Esophagus muscularis mucosa (tissue), 4 donors: ENCODE measurements at regions not wholly inside any gene's neighbourhood (a gene's known extent, or its start where the extent isn't known, plus 50 kb on each side); places are given as distances from the start of the nearest gene placed in this dataset.

Source experiments
- DNase-seq: peaks from one replicate; pipeline ENCODE4 v3.0.0-alpha.2; 2017; ENCODE audit errors: extremely low spot score
- H3K27ac ChIP-seq, 4 donors: fragments of 200-600 bp; sonication (generic); replicated peaks in 1 of 4; 1 replicate in 3 of 4; 2 replicates in 1 of 4; pipeline ENCODE4 v1.5.1; 2016 to 2019; ENCODE audit warnings: mild to moderate bottlenecking in 1 of 4
- H3K27me3 ChIP-seq, 4 donors: fragments of 200-600 bp; sonication (generic); one replicate each; pipeline versions ENCODE4 v1.5.1 to v1.6.0; 2016 to 2019
- H3K36me3 ChIP-seq, 4 donors: fragments of 200-600 bp; sonication (generic); one replicate each; pipeline ENCODE4 v1.5.1; 2016 to 2019
- H3K4me1 ChIP-seq, 4 donors: fragments of 200-600 bp; sonication (generic); one replicate each; pipeline ENCODE4 v1.5.1; 2016 to 2019
- H3K4me3 ChIP-seq, 4 donors: fragments of 200-600 bp; sonication (generic); 1 replicate in 2 of 4; 2 replicates in 2 of 4; pipeline ENCODE4 v1.5.1; 2016 to 2019; ENCODE audit warnings: mild to moderate bottlenecking in 4 of 4, moderate library complexity in 1 of 4
- H3K9me3 ChIP-seq, 4 donors: fragments of 200-600 bp; sonication (generic); 1 replicate in 3 of 4; 2 replicates in 1 of 4; pipeline ENCODE4 v1.5.1; 2016 to 2019
- EP300 ChIP-seq: sonication (generic); formaldehyde crosslinking; IDR thresholded peaks from one replicate; pipeline ENCODE4 v1.6.1; 2017; ENCODE audit warnings: antibody characterized with exemption
- POLR2A ChIP-seq: fragments of 450-650 bp; IDR thresholded peaks from one replicate; pipeline ENCODE4 v1.6.1; 2017; ENCODE audit warnings: antibody characterized with exemption, moderate library complexity, mild to moderate bottlenecking, low read depth
- POLR2AphosphoS5 ChIP-seq, 2 donors: sonication (generic); formaldehyde crosslinking; IDR thresholded peaks; one replicate each; pipeline ENCODE4 v1.6.1; 2017; ENCODE audit warnings: antibody characterized with exemption in 2 of 2
- WGBS: methylation state at CpG from one replicate; pipeline ENCODE4 v1.1.5; 2018; 5-methylcytosine and 5-hydroxymethylcytosine counted together
- intact Hi-C: fragments of 100-400 bp; cut with DNase I; formaldehyde crosslinking; loops from one replicate; pipeline ENCODE4 v1.15.1; 2023
- TF ChIP-seq, protein P1 (sequence below), 3 experiments: fragments of 200-600 bp in 2 of 3; fragments of 450-650 bp in 1 of 3; sonication (generic) in 2 of 3; IDR thresholded peaks; one replicate each; pipeline ENCODE4 v1.5.1; 2017 to 2019; ENCODE audit warnings: antibody characterized with exemption in 3 of 3, mild to moderate bottlenecking in 2 of 3, moderate library complexity in 1 of 3

DNA sequence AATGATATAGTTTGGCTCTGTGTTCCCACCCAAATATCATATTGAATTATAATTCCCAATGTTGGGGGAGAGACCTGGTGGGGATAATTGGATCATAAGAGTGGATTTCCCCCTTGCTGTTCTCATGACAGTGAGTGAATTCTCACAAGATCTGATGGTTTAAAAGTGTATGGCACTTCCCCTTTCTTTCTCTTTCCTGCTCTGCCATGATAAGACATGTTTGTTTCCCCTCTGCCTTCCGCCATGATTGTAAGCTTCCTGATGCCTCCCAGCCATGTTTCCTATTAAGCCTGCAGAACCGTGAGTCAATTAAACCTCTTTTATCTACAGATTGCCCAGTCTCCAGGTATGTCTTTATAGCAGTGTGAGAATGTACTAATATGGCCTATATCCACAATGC lies 126.7 kb upstream of the GMNC start:
- H3K27ac ChIP-seq: no peak overlapping the region
- H3K27me3 ChIP-seq: no peaks in the 10 kb centered on the region
- DNase-seq: no peak
- no peaks in the 10 kb centered on the region for H3K4me1 ChIP-seq
- TF ChIP-seq POLR2AphosphoS5 (IDR thresholded peaks at IDR 0.05) (no peak), POLR2A (no peak), EP300 (no peak)
- TF ChIP-seq, protein P1, sequence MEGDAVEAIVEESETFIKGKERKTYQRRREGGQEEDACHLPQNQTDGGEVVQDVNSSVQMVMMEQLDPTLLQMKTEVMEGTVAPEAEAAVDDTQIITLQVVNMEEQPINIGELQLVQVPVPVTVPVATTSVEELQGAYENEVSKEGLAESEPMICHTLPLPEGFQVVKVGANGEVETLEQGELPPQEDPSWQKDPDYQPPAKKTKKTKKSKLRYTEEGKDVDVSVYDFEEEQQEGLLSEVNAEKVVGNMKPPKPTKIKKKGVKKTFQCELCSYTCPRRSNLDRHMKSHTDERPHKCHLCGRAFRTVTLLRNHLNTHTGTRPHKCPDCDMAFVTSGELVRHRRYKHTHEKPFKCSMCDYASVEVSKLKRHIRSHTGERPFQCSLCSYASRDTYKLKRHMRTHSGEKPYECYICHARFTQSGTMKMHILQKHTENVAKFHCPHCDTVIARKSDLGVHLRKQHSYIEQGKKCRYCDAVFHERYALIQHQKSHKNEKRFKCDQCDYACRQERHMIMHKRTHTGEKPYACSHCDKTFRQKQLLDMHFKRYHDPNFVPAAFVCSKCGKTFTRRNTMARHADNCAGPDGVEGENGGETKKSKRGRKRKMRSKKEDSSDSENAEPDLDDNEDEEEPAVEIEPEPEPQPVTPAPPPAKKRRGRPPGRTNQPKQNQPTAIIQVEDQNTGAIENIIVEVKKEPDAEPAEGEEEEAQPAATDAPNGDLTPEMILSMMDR (IDR thresholded peaks at IDR 0.05): no peak
- H3K4me3 ChIP-seq: no peak overlapping the region
- peaks cover 0 to 14% (median 4%) of the 10 kb centered on the region in 4 donors for H3K9me3 ChIP-seq
- intact Hi-C loops: no loop called here
- no peaks in the 10 kb centered on the region for H3K36me3 ChIP-seq
- 82% methylated on average over 2 of the region's 2 CpGs for WGBS

DNA sequence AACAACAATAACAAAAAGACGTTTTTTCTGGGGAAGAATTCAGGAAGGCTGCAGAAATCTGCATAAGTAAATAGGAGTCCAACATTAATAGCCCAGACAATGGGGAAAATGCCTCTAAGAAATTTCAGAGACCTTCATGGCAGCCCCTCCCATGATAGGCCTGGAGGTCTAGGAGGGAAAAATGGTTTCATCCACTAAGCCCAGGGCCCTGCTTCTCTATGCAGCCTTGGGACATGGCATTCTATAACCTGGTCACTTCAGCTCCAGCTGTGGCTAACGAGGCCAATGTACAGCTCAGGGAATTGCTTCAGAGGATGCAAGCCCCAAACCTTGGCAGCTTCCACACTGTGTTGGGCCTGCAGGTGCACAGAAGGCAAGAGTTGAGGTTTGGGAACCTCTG lies 125.6 kb upstream of the GMNC start:
- intact Hi-C loops: no loop called here
- H3K36me3 ChIP-seq: no peaks in the 10 kb centered on the region
- no peak for DNase-seq
- 59% methylated on average over 2 of the region's 2 CpGs for WGBS
- H3K9me3 ChIP-seq: peaks cover 0 to 14% (median 4%) of the 10 kb centered on the region in 4 donors
- H3K27ac ChIP-seq: no peak overlapping the region
- no peak overlapping the region for H3K4me3 ChIP-seq
- H3K4me1 ChIP-seq: no peaks in the 10 kb centered on the region
- no peaks in the 10 kb centered on the region for H3K27me3 ChIP-seq
- TF ChIP-seq EP300 (no peak), POLR2AphosphoS5 (IDR thresholded peaks at IDR 0.05) (no peak)

DNA sequence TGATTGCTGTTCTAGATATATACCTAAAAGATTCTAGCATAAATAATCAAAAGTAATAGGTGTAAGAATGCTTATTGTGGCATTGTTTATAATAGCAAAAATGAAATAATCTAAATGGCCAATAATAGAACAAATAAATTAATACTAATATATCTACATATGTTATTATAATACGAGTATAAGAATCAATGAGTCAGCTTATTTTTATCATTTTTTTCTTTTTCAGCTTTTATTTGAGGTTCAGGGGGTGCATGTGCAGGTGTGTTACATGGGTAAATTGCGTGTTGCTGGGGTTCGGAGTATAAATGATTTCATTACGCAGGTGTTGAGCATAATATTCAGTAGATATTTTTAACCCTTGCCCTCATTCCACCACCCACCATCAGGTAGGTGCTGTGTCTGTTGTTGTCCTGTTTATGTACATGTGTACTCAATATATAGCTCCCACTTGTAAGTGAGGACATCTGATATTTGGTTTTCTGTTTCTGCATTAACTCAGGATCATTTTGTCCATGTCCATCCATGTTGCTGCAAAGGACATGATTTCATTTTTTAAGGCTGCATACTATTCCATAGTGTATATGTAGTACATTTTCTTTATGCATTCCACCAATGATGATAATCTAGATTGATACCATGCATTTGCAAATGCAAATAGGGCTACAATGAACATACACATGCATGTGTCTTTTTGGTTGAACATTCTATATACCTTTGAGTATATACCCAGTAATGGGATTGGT lies 122.2 kb upstream of the GMNC start:
- Histone ChIP-seq H3K27me3 (no peaks in the 10 kb centered on the region), H3K27ac (no peak overlapping the region), H3K9me3 (peaks cover 0 to 14% (median 4%) of the 10 kb centered on the region in 4 donors), H3K36me3 (no peaks in the 10 kb centered on the region), H3K4me3 (no peak overlapping the region), H3K4me1 (no peaks in the 10 kb centered on the region)
- intact Hi-C loops: no loop called here
- 88% methylated on average over 4 of the region's 4 CpGs for WGBS
- TF ChIP-seq EP300 (no peak), POLR2AphosphoS5 (IDR thresholded peaks at IDR 0.05) (no peak), POLR2A (no peak)
- TF ChIP-seq, protein P1 (IDR thresholded peaks at IDR 0.05): no peak
- no peak for DNase-seq

DNA sequence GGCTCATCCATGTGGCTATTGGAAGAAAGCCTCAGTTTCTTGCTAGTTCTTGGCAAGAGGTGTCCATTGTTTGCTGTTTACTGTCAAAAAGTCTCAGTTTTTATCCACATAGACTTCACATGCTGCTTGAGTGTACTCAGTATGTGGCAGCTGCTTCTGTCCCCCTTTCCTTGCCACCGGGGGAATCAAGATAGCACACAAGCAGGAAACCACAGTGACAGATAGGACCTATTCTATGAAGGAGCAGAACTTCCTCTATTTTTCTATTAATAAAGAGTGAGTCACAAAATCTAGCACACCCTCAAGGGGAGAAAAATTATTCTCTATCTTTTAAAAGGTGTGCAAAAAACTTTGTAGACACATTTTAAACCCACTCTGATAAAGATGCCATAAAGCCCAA lies 121.4 kb upstream of the GMNC start:
- Histone ChIP-seq H3K9me3 (peaks cover 0 to 14% (median 4%) of the 10 kb centered on the region in 4 donors), H3K4me1 (no peaks in the 10 kb centered on the region), H3K4me3 (no peak overlapping the region), H3K36me3 (no peaks in the 10 kb centered on the region), H3K27ac (no peak overlapping the region), H3K27me3 (no peaks in the 10 kb centered on the region)
- no peak for DNase-seq
- 70% methylated on average over 1 of the region's 1 CpG for WGBS
- intact Hi-C loops: no loop called here
- TF ChIP-seq POLR2A (no peak), POLR2AphosphoS5 (IDR thresholded peaks at IDR 0.05) (no peak), EP300 (no peak)
- TF ChIP-seq, protein P1 (IDR thresholded peaks at IDR 0.05): no peak

DNA sequence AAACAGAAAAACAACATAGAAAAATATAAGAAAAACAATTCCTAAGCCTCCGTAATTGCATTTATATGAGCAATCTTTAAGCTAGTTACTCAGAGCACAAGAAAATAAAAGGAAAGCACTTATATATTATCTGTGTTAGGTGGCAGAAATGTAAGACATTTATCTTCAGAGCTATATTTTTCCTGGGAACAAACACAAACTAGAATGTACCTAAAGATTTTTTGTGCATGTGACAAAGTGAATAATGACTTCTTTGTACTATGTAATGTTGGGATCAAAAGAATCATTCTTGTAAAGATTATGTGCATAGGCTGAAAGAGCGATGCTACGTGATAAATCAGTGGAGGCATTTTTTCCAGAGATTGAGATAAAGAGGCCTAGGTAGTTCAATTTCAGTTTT lies 111.3 kb upstream of the GMNC start:
- no peak overlapping the region for H3K27ac ChIP-seq
- no peak for DNase-seq
- no peaks in the 10 kb centered on the region for H3K36me3 ChIP-seq
- H3K4me3 ChIP-seq: no peak overlapping the region
- no peaks in the 10 kb centered on the region for H3K9me3 ChIP-seq
- intact Hi-C loops: no loop called here
- H3K27me3 ChIP-seq: no peaks in the 10 kb centered on the region
- TF ChIP-seq, protein P1 (IDR thresholded peaks at IDR 0.05): no peak
- no peak for TF ChIP-seq EP300
- no peak for TF ChIP-seq POLR2A
- no peak for TF ChIP-seq POLR2AphosphoS5 (IDR thresholded peaks at IDR 0.05)
- WGBS: 79% methylated on average over 3 of the region's 3 CpGs
- no peaks in the 10 kb centered on the region for H3K4me1 ChIP-seq
